CD4-positive, alpha-beta T cell (primary cell): ENCODE measurements at regions not wholly inside any gene's neighbourhood (a gene's known extent, or its start where the extent isn't known, plus 50 kb on each side); places are given as distances from the start of the nearest gene placed in this dataset.

Experiments used
- ATAC-seq: fragments of 200-7000 bp; cut with Tn5 transposase; one replicate; pipeline ENCODE4 v1.10.0; 2022; ENCODE audit warnings: mild to moderate bottlenecking; ENCODE audit not compliant: poor library complexity
- CTCF ChIA-PET: fragments of 350-600 bp; sonication (Branson Sonifier 250); formaldehyde crosslinking; loops from one replicate; lab custom pipeline; 2021; ENCODE audit warnings: antibody characterized with exemption, inconsistent platforms; lab: Charles Lee
- POLR2A ChIA-PET: fragments of 350-600 bp; sonication (Branson Sonifier 250); formaldehyde crosslinking; loops from one replicate; lab custom pipeline; 2021; ENCODE audit warnings: antibody characterized with exemption, inconsistent platforms; lab: Charles Lee
- DNase-seq, 14 experiments: peaks; one replicate each; pipeline ENCODE4 v3.0.0-alpha.2; 2013 to 2020; ENCODE audit warnings: mixed read lengths in 2 of 14
- H3K27ac ChIP-seq, 2 donors: one replicate each; pipeline versions ENCODE4 v1.5.1 to v1.7.0; 2013; ENCODE audit warnings: low read length in 2 of 2, low read depth in 1 of 2, mild to moderate bottlenecking in 1 of 2
- H3K27me3 ChIP-seq, 2 experiments: 1 replicate in 1 of 2; 2 replicates in 1 of 2; pipeline versions ENCODE4 v1.6.1 to v1.7.0; 2013; ENCODE audit warnings: low read length in 2 of 2, control low read depth in 1 of 2, mild to moderate bottlenecking in 1 of 2, moderate library complexity in 1 of 2; ENCODE audit not compliant: insufficient read depth in 2 of 2, control insufficient read depth in 1 of 2
- H3K36me3 ChIP-seq: one replicate; pipeline ENCODE4 v1.6.1; 2013; ENCODE audit warnings: low read length, control low read depth; ENCODE audit not compliant: insufficient read depth
- H3K4me1 ChIP-seq: one replicate; pipeline ENCODE4 v1.6.1; 2013; ENCODE audit warnings: low read length, control low read depth; ENCODE audit not compliant: insufficient read depth
- H3K4me3 ChIP-seq: one replicate; pipeline ENCODE4 v1.5.1; 2013; ENCODE audit warnings: mild to moderate bottlenecking, low read length, moderate library complexity
- H3K9me3 ChIP-seq, 2 experiments: 1 replicate in 1 of 2; 2 replicates in 1 of 2; pipeline versions ENCODE4 v1.6.1 to v1.7.0; 2013; ENCODE audit warnings: low read length in 2 of 2, mild to moderate bottlenecking in 2 of 2, control low read depth in 1 of 2, moderate library complexity in 1 of 2; ENCODE audit not compliant: control insufficient read depth in 1 of 2, insufficient read depth in 1 of 2
- H3K27ac Mint-ChIP-seq: one replicate; pipeline ENCODE4 v1.8.0; 2020; ENCODE audit warnings: mixed read lengths
- H3K27me3 Mint-ChIP-seq: one replicate; pipeline ENCODE4 v1.8.0; 2021; ENCODE audit warnings: mixed read lengths
- H3K36me3 Mint-ChIP-seq: one replicate; pipeline ENCODE4 v1.8.0; 2021; ENCODE audit warnings: low read depth, mixed read lengths
- H3K4me1 Mint-ChIP-seq: one replicate; pipeline ENCODE4 v1.8.0; 2021; ENCODE audit warnings: low read depth, mixed read lengths
- H3K4me3 Mint-ChIP-seq: one replicate; pipeline ENCODE4 v1.8.0; 2020; ENCODE audit warnings: mild to moderate bottlenecking, mixed read lengths
- H3K9me3 Mint-ChIP-seq: one replicate; pipeline ENCODE4 v1.8.0; 2020; ENCODE audit warnings: mixed read lengths
- intact Hi-C, 2 experiments: fragments of 100-400 bp; cut with DNase I in 1 of 2; cut with micrococcal nuclease in 1 of 2; formaldehyde crosslinking; loops; one replicate each; pipeline versions ENCODE4 v1.15.1 to v1.9.0; 2023 to 2025; cut with DNase I, micrococcal nuclease
- TF ChIP-seq, protein P1 (sequence below): fragments of 200-600 bp; IDR thresholded peaks from one replicate; pipeline ENCODE4 v1.8.0; 2022; ENCODE audit warnings: antibody characterized with exemption, mild to moderate bottlenecking

DNA sequence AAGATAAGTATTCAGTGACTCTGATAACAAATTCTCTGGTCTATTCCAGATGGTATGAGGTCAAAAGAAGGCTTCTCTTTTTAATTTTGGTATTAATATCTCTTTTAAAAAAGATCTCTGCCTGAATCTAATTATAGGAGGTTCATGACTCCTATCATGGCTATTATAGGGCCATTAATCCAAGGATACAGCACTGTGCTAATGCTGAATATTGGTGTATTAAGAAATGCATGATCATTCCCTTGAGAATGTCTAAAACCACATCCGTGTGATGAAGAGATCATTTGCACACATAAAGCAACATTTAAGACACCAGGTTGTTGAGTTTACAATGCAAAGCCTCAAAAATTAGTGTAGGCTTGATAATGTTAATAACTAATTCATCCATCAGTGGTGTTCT lies 160.4 kb upstream of the MON1B start:
- Mint-ChIP-seq H3K36me3 (no peaks in the 10 kb centered on the region), H3K4me1 (no peaks in the 10 kb centered on the region), H3K27me3 (no peaks in the 10 kb centered on the region), H3K9me3 (no peaks in the 10 kb centered on the region), H3K27ac (no peak overlapping the region), H3K4me3 (no peak overlapping the region)
- ChIA-PET POLR2A (no interaction called here), CTCF (no interaction called here)
- Histone ChIP-seq H3K27ac (no peak overlapping the region), H3K36me3 (no peaks in the 10 kb centered on the region), H3K4me1 (no peaks in the 10 kb centered on the region), H3K9me3 (no peaks in the 10 kb centered on the region), H3K4me3 (no peak overlapping the region), H3K27me3 (no peaks in the 10 kb centered on the region)
- DNase-seq (no peak), ATAC-seq (no peak)
- intact Hi-C loops = no loop called here
- TF ChIP-seq, protein P1, sequence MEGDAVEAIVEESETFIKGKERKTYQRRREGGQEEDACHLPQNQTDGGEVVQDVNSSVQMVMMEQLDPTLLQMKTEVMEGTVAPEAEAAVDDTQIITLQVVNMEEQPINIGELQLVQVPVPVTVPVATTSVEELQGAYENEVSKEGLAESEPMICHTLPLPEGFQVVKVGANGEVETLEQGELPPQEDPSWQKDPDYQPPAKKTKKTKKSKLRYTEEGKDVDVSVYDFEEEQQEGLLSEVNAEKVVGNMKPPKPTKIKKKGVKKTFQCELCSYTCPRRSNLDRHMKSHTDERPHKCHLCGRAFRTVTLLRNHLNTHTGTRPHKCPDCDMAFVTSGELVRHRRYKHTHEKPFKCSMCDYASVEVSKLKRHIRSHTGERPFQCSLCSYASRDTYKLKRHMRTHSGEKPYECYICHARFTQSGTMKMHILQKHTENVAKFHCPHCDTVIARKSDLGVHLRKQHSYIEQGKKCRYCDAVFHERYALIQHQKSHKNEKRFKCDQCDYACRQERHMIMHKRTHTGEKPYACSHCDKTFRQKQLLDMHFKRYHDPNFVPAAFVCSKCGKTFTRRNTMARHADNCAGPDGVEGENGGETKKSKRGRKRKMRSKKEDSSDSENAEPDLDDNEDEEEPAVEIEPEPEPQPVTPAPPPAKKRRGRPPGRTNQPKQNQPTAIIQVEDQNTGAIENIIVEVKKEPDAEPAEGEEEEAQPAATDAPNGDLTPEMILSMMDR = no peak

DNA sequence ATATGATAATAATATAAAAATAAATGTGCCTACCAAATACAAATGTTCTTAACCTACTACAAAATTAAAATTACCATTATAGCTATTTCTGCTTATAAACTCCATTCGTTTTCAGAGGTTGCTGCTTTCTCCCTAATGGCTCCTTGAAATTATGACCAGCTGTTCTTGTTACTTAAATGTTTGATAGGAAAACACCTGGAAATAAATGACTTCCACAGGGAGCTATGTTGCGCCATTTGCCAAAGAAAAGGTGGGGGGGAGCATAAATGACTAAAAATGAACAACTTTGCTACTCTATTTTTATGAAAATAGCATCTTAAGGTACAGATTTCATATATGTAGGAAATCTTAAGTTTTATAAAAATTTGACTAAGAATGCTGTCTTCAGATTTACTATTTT lies 157.5 kb upstream of the MON1B start:
- intact Hi-C loops = no loop called here
- Mint-ChIP-seq H3K4me1 (no peaks in the 10 kb centered on the region), H3K4me3 (no peak overlapping the region), H3K27me3 (no peaks in the 10 kb centered on the region), H3K36me3 (no peaks in the 10 kb centered on the region), H3K9me3 (no peaks in the 10 kb centered on the region), H3K27ac (no peak overlapping the region)
- DNase-seq (no peak), ATAC-seq (no peak)
- Histone ChIP-seq H3K27me3 (no peaks in the 10 kb centered on the region), H3K36me3 (no peaks in the 10 kb centered on the region), H3K4me3 (no peak overlapping the region), H3K4me1 (no peaks in the 10 kb centered on the region), H3K27ac (no peak overlapping the region), H3K9me3 (no peaks in the 10 kb centered on the region)
- ChIA-PET CTCF (no interaction called here), POLR2A (no interaction called here)
- TF ChIP-seq, protein P1 = no peak

DNA sequence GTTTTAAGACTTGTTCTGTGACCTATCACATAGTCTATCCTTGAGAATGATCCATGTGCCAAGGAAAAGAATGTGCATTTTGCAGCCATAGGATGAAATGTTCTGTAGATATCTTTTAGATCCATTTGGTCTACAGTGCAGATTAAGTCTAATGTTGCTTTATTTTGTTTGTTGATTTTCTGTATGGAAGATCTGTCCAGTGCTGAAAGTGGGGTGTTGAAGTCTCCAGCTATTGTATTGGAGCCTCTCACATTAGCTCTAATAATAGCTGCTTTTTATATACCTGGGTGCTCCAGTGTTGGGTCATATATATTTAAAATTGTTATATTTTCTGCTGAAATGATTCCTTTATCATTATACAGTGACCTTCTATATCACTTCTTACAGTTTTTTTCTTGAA lies 155.6 kb upstream of the MON1B start:
- POLR2A ChIA-PET = no interaction called here
- TF ChIP-seq, protein P1 = no peak
- DNase-seq (no peak), ATAC-seq (no peak)
- no peaks in the 10 kb centered on the region for H3K9me3 ChIP-seq
- no peaks in the 10 kb centered on the region for H3K4me1 ChIP-seq
- no peak overlapping the region for H3K27ac ChIP-seq
- Mint-ChIP-seq H3K9me3 (no peaks in the 10 kb centered on the region), H3K4me3 (no peak overlapping the region), H3K27me3 (no peaks in the 10 kb centered on the region), H3K27ac (no peak overlapping the region), H3K36me3 (no peaks in the 10 kb centered on the region), H3K4me1 (no peaks in the 10 kb centered on the region)
- H3K27me3 ChIP-seq = no peaks in the 10 kb centered on the region
- CTCF ChIA-PET = no interaction called here
- H3K36me3 ChIP-seq = no peaks in the 10 kb centered on the region
- intact Hi-C loops = no loop called here
- H3K4me3 ChIP-seq = no peak overlapping the region
